ENCODE measurements at regions not wholly inside any gene's neighbourhood (a gene's known extent, or its start where the extent isn't known, plus 50 kb on each side); places are given as distances from the start of the nearest gene placed in this dataset.

- no TSS peak for BruUV-seq (replicated peaks)
- intact Hi-C loops (cut with micrococcal nuclease) (no loop called here), dilution Hi-C loops (cut with MboI; ENCODE audit: extremely low pct_ligation_motif_present, low sequenced_read_pairs) (loop anchor here (25.0 kb wide), 1 partner anchor 436 kb away; no protein-coding TSS in a partner anchor)
- Histone ChIP-seq H3K9ac (replicated peaks; ENCODE audit: extremely low read depth, insufficient read depth, low read length) (no peak overlapping the region), H3K79me2 (ENCODE audit: control insufficient read depth, insufficient read depth, low read length) (no peaks in the 10 kb centered on the region), H3K27ac (ENCODE audit: insufficient read depth, low read depth, low read length) (no peak overlapping the region), H3K9me1 (replicated peaks; ENCODE audit: control insufficient read depth, extremely low read depth, insufficient read depth, low read length) (no peaks in the 10 kb centered on the region), H3K4me2 (ENCODE audit: insufficient read depth, low read length) (no peak overlapping the region), H3K36me3 (ENCODE audit: control insufficient read depth in 2 of 2, extremely low read depth in 1 of 2, insufficient read depth in 2 of 2, low read length in 2 of 2) (no peaks in the 10 kb centered on the region), H4K20me1 (replicated peaks; ENCODE audit: control insufficient read depth, extremely low read depth, insufficient read depth, low read length) (no peaks in the 10 kb centered on the region), H3K4me1 (ENCODE audit: control insufficient read depth, extremely low read depth, insufficient read depth, low read length) (no peaks in the 10 kb centered on the region), H3K4me3 (replicated peaks in 1 of 3; ENCODE audit: insufficient read depth in 1 of 3, low read depth in 1 of 3, low read length in 3 of 3) (no peak overlapping the region), H3K27me3 (ENCODE audit: control insufficient read depth in 2 of 2, insufficient read depth in 2 of 2, low read length in 2 of 2) (peaks cover 8 to 12% of the 10 kb centered on the region in 2 experiments), H2AFZ (ENCODE audit: low read depth, low read length) (no peak overlapping the region), H3K9me3 (replicated peaks; ENCODE audit: control insufficient read depth, insufficient read depth, low read length) (no peaks in the 10 kb centered on the region)
- ChIA-PET CTCF (interaction anchor here (0.6 to 10.6 kb wide), 17 partner anchors 8 to 571 kb away, joined by 3 to 284 read pairs (median 6); no protein-coding TSS in a partner anchor), POLR2A (no interaction called here)
- DNase-seq (ENCODE audit: low read depth, low spot score) (no peak), FAIRE-seq (no peak)
- TF ChIP-seq JUN (IDR thresholded peaks at IDR 0.05; ENCODE audit: borderline replicate concordance, insufficient read depth, insufficient read length, low read depth): no peak
- TF ChIP-seq MYC (IDR thresholded peaks at IDR 0.05; ENCODE audit: low read depth, low read length): no peak
- TF ChIP-seq POLR2AphosphoS5 (IDR thresholded peaks at IDR 0.05; ENCODE audit: insufficient read depth, low read depth, low read length): no peak
- no peak for TF ChIP-seq FOS (IDR thresholded peaks at IDR 0.05; ENCODE audit: borderline replicate concordance, insufficient read depth, low read length)
- TF ChIP-seq, protein P1, sequence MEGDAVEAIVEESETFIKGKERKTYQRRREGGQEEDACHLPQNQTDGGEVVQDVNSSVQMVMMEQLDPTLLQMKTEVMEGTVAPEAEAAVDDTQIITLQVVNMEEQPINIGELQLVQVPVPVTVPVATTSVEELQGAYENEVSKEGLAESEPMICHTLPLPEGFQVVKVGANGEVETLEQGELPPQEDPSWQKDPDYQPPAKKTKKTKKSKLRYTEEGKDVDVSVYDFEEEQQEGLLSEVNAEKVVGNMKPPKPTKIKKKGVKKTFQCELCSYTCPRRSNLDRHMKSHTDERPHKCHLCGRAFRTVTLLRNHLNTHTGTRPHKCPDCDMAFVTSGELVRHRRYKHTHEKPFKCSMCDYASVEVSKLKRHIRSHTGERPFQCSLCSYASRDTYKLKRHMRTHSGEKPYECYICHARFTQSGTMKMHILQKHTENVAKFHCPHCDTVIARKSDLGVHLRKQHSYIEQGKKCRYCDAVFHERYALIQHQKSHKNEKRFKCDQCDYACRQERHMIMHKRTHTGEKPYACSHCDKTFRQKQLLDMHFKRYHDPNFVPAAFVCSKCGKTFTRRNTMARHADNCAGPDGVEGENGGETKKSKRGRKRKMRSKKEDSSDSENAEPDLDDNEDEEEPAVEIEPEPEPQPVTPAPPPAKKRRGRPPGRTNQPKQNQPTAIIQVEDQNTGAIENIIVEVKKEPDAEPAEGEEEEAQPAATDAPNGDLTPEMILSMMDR (IDR thresholded peaks at IDR 0.05; ENCODE audit: extremely low read depth in 1 of 2, insufficient read depth in 1 of 2, low read depth in 1 of 2, low read length in 2 of 2): no peak
- TF ChIP-seq EZH2 (IDR thresholded peaks at IDR 0.05; ENCODE audit: borderline replicate concordance, low read depth, low read length, severe bottlenecking): no peak
- no peak for TF ChIP-seq MAX (IDR thresholded peaks at IDR 0.05; ENCODE audit: insufficient read depth, insufficient read length)
- TF ChIP-seq POLR2A (IDR thresholded peaks at IDR 0.05; ENCODE audit: low read depth, low read length): no peak
- TF ChIP-seq GATA2 (IDR thresholded peaks at IDR 0.05; ENCODE audit: insufficient read depth, insufficient read length, low read depth, low read length): no peak
Observed at GRCh38 chr3:66823009-66823397, 175.1 kb upstream of the KBTBD8 start.

Data from endothelial cell of umbilical vein (primary cell).